ENCODE measurements at regions not wholly inside any gene's neighbourhood (a gene's known extent, or its start where the extent isn't known, plus 50 kb on each side); places are given as distances from the start of the nearest gene placed in this dataset.

DNA sequence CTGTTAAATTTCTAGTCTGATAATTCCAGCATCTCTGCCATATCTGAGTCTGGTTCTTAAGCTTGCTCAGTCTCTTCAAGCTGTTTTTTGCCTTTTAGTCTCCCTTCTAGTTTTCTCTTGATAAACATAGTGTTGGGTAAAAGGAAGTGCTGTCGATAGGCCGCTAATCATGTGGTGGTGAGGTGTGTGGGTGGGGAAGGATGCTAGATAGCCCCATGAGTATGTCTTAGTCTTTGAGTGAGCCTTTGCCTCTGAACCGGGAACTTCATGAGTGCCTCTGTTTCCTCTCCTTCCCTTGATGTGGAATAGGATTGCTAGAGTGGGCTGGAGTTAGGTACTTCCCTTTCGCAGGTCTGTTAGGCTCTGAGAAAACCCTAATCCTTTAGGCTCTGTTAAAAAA is 441.8 kb downstream of the INHBA start:
- TF ChIP-seq RARB (CRISPR knock-in tag; IDR thresholded peaks at IDR 0.05) (no peak), ZC3H10 (CRISPR knock-in tag; IDR thresholded peaks at IDR 0.05) (no peak), PPARA (CRISPR knock-in tag; IDR thresholded peaks at IDR 0.05; ENCODE audit: borderline replicate concordance) (no peak), OSR1 (CRISPR knock-in tag; IDR thresholded peaks at IDR 0.05) (no peak), ESRRG (CRISPR knock-in tag; IDR thresholded peaks at IDR 0.05) (no peak), ZFP3 (CRISPR knock-in tag; IDR thresholded peaks at IDR 0.05) (no peak), ISL1 (CRISPR knock-in tag; IDR thresholded peaks at IDR 0.05) (no peak), PATZ1 (CRISPR knock-in tag; IDR thresholded peaks at IDR 0.05; ENCODE audit: borderline replicate concordance) (no peak)
- TF ChIP-seq, protein P1, sequence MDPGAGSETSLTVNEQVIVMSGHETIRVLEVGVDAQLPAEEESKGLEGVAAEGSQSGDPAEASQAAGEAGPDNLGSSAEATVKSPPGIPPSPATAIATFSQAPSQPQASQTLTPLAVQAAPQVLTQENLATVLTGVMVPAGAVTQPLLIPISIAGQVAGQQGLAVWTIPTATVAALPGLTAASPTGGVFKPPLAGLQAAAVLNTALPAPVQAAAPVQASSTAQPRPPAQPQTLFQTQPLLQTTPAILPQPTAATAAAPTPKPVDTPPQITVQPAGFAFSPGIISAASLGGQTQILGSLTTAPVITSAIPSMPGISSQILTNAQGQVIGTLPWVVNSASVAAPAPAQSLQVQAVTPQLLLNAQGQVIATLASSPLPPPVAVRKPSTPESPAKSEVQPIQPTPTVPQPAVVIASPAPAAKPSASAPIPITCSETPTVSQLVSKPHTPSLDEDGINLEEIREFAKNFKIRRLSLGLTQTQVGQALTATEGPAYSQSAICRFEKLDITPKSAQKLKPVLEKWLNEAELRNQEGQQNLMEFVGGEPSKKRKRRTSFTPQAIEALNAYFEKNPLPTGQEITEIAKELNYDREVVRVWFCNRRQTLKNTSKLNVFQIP (CRISPR knock-in tag; IDR thresholded peaks at IDR 0.05; ENCODE audit: borderline replicate concordance, low read depth), result no peak
- TF ChIP-seq, protein P2, sequence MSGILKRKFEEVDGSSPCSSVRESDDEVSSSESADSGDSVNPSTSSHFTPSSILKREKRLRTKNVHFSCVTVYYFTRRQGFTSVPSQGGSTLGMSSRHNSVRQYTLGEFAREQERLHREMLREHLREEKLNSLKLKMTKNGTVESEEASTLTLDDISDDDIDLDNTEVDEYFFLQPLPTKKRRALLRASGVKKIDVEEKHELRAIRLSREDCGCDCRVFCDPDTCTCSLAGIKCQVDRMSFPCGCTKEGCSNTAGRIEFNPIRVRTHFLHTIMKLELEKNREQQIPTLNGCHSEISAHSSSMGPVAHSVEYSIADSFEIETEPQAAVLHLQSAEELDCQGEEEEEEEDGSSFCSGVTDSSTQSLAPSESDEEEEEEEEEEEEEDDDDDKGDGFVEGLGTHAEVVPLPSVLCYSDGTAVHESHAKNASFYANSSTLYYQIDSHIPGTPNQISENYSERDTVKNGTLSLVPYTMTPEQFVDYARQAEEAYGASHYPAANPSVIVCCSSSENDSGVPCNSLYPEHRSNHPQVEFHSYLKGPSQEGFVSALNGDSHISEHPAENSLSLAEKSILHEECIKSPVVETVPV (CRISPR knock-in tag; IDR thresholded peaks at IDR 0.05), result no peak

Measured in SK-N-SH treated with all-trans-retinoic acid at 6 μM for 48 hours (cell line).